ENCODE measurements at regions not wholly inside any gene's neighbourhood (a gene's known extent, or its start where the extent isn't known, plus 50 kb on each side); places are given as distances from the start of the nearest gene placed in this dataset.
A peak's percentile ranks its signal among the peaks of the same experiment; 100 is the strongest.

- H3K36me3 ChIP-seq, result no peaks in the 10 kb centered on the region
- ATAC-seq (no peak), DNase-seq (no peak)
- H3K9me3 ChIP-seq, result no peaks in the 10 kb centered on the region
- H3K4me1 ChIP-seq, result peaks cover 0 to 27% (median 0%) of the 10 kb centered on the region in 12 donors
- H3K27ac ChIP-seq, result no peak overlapping the region
- 90 to 98% (median 93%) methylated on average over 6 to 8 of the region's 8 CpGs for WGBS, 4 donors
- TF ChIP-seq CTCF (IDR thresholded peaks at IDR 0.05), result no peak
- TF ChIP-seq POLR2A (IDR thresholded peaks at IDR 0.05), result no peak
- intact Hi-C loops (cut with DNase I), result no loop called here
- peaks cover 0 to under 1% (median 0%) of the 10 kb centered on the region in 9 donors for H3K27me3 ChIP-seq
- H3K4me3 ChIP-seq, result no peak overlapping the region
These were observed 149.0 kb upstream of the TLE3 start for GRCh38 chr15:70246623-70247220.

GRCh38 chr15:70245932-70246622 lies 148.4 kb upstream of the TLE3 start:
- no peak overlapping the region for H3K4me3 ChIP-seq
- ATAC-seq (peak in 3 of 4 donors; percentile 67 to 76 (median 70)), DNase-seq (peak in 2 of 5 donors; percentile 29 to 55)
- intact Hi-C loops (cut with DNase I), result no loop called here
- peaks cover 0 to 27% (median 0%) of the 10 kb centered on the region in 12 donors for H3K4me1 ChIP-seq
- TF ChIP-seq CTCF (IDR thresholded peaks at IDR 0.05), result no peak
- no peak for TF ChIP-seq POLR2A (IDR thresholded peaks at IDR 0.05)
- no peaks in the 10 kb centered on the region for H3K36me3 ChIP-seq
- no peak overlapping the region for H3K27ac ChIP-seq
- 81 to 91% (median 88%) methylated on average over 10 to 12 of the region's 12 CpGs for WGBS, 4 donors
- peaks cover 0 to 2% (median 0%) of the 10 kb centered on the region in 9 donors for H3K27me3 ChIP-seq
- no peaks in the 10 kb centered on the region for H3K9me3 ChIP-seq

GRCh38 chr15:70244978-70245542 lies 147.3 kb upstream of the TLE3 start:
- Histone ChIP-seq H3K9me3 (no peaks in the 10 kb centered on the region), H3K4me3 (no peak overlapping the region), H3K4me1 (peaks cover 0 to 27% (median 0%) of the 10 kb centered on the region in 12 donors), H3K27ac (no peak overlapping the region), H3K36me3 (no peaks in the 10 kb centered on the region), H3K27me3 (peaks cover 0 to 2% (median 0%) of the 10 kb centered on the region in 9 donors)
- DNase-seq, result no peak
- WGBS, 4 donors, result 90 to 97% (median 93%) methylated on average over 9 of the region's 9 CpGs
- no peak for ATAC-seq
- intact Hi-C loops (cut with DNase I), result no loop called here
- TF ChIP-seq POLR2A (IDR thresholded peaks at IDR 0.05), result no peak
- TF ChIP-seq CTCF (IDR thresholded peaks at IDR 0.05), result no peak

All from heart left ventricle (tissue), 16 donors.